D721Med (cell line): ENCODE measurements at regions not wholly inside any gene's neighbourhood (a gene's known extent, or its start where the extent isn't known, plus 50 kb on each side); places are given as distances from the start of the nearest gene placed in this dataset.

Experiments
- DNase-seq: peaks from one replicate; pipeline ENCODE4 v3.0.0; 2011; ENCODE audit warnings: low spot score; ENCODE audit not compliant: insufficient read length
- FAIRE-seq: peaks from 2 replicates; lab custom pipeline; 2011; peaks lifted over from hg19 to GRCh38; lab: Jason Lieb, UNC
- CTCF ChIP-seq: IDR thresholded peaks from 2 replicates; pipeline ENCODE4 v1.5.1; 2012; ENCODE audit warnings: mild to moderate bottlenecking, control low read depth; ENCODE audit not compliant: insufficient read depth; ENCODE audit errors: missing control alignments

- TF ChIP-seq CTCF: no peak
- DNase-seq: no peak
- FAIRE-seq: no peak
Measured at GRCh38 chr5:44644628-44645027, 164.1 kb upstream of the MRPS30 start.

- FAIRE-seq (no peak), DNase-seq (no peak)
- no peak for TF ChIP-seq CTCF
Measured at GRCh38 chr5:44641820-44642219, 166.9 kb upstream of the MRPS30 start.

- DNase-seq (no peak), FAIRE-seq (no peak)
- TF ChIP-seq CTCF: no peak
Measured at GRCh38 chr5:44640945-44641456, 167.7 kb upstream of the MRPS30 start.

- TF ChIP-seq CTCF: no peak
- FAIRE-seq: no peak
- DNase-seq: no peak
Measured at GRCh38 chr5:44637916-44638869, 170.6 kb upstream of the MRPS30 start.

GRCh38 chr5:44632344-44632743 lies 176.4 kb upstream of the MRPS30 start:
- no peak for FAIRE-seq
- DNase-seq: no peak
- no peak for TF ChIP-seq CTCF

- no peak for FAIRE-seq
- no peak for TF ChIP-seq CTCF
- DNase-seq: no peak
Measured at GRCh38 chr5:44626846-44627245, 181.9 kb upstream of the MRPS30 start.

GRCh38 chr5:44622331-44622730 lies 186.4 kb upstream of the MRPS30 start:
- TF ChIP-seq CTCF: no peak
- FAIRE-seq (no peak), DNase-seq (no peak)
